B cell (primary cell): ENCODE measurements at regions not wholly inside any gene's neighbourhood (a gene's known extent, or its start where the extent isn't known, plus 50 kb on each side); places are given as distances from the start of the nearest gene placed in this dataset.

Experiments
- ATAC-seq: fragments of 200-7000 bp; cut with Tn5 transposase; one replicate; pipeline ENCODE4 v1.10.0; 2021; ENCODE audit warnings: low read depth, mild to moderate bottlenecking, moderate number of reproducible peaks, moderate library complexity
- CTCF ChIA-PET: fragments of 350-600 bp; sonication (Branson Sonifier 250); formaldehyde crosslinking; loops from one replicate; lab custom pipeline; 2021; ENCODE audit warnings: antibody characterized with exemption, inconsistent platforms; lab: Charles Lee
- POLR2A ChIA-PET: fragments of 350-600 bp; sonication (Branson Sonifier 250); formaldehyde crosslinking; loops from one replicate; lab custom pipeline; 2021; ENCODE audit warnings: antibody characterized with exemption; lab: Charles Lee
- DNase-seq: peaks from one replicate; pipeline ENCODE4 v3.0.0; 2013
- H2AFZ ChIP-seq: 2 replicates; pipeline ENCODE4 v1.6.1; 2012; ENCODE audit warnings: mild to moderate bottlenecking, low read depth, low read length; ENCODE audit not compliant: insufficient read depth, poor library complexity, severe bottlenecking
- H3K27ac ChIP-seq, 2 donors: 1 replicate in 1 of 2; 2 replicates in 1 of 2; pipeline ENCODE4 v1.5.1; 2012 to 2013; ENCODE audit warnings: low read length in 2 of 2, mild to moderate bottlenecking in 2 of 2, moderate library complexity in 1 of 2
- H3K27me3 ChIP-seq, 4 experiments: fragments of 200-600 bp in 1 of 4; sonication (generic) in 1 of 4; replicated peaks in 1 of 4; 1 replicate in 2 of 4; 2 replicates in 2 of 4; pipeline versions ENCODE4 v1.6.1 to v1.7.0; 2013 to 2016; ENCODE audit warnings: low read length in 3 of 4, mild to moderate bottlenecking in 2 of 4, mixed read lengths in 1 of 4, moderate library complexity in 1 of 4; ENCODE audit not compliant: insufficient read depth in 4 of 4, control insufficient read depth in 3 of 4; ENCODE audit errors: control extremely low read depth in 1 of 4
- H3K36me3 ChIP-seq, 2 experiments: replicated peaks in 1 of 2; 1 replicate in 1 of 2; 2 replicates in 1 of 2; pipeline versions ENCODE4 v1.6.1 to v1.7.1; 2013; ENCODE audit warnings: low read length in 1 of 2; ENCODE audit not compliant: insufficient read depth in 2 of 2, control insufficient read depth in 1 of 2; ENCODE audit errors: control extremely low read depth in 1 of 2, extremely low read depth in 1 of 2
- H3K4me1 ChIP-seq, 2 donors: fragments of 200-600 bp in 1 of 2; sonication (generic) in 1 of 2; 1 replicate in 1 of 2; 2 replicates in 1 of 2; pipeline versions ENCODE4 v1.5.1 to v1.6.1; 2013 to 2017; ENCODE audit warnings: low read length in 2 of 2; ENCODE audit not compliant: control insufficient read depth in 2 of 2, insufficient read depth in 2 of 2
- H3K4me2 ChIP-seq: replicated peaks from 2 replicates; pipeline ENCODE3; 2012; ENCODE audit warnings: mild to moderate bottlenecking, low read depth, low read length; ENCODE audit not compliant: poor library complexity, severe bottlenecking
- H3K4me3 ChIP-seq, 5 experiments: fragments of 200-600 bp in 1 of 5; sonication (generic) in 1 of 5; 1 replicate in 3 of 5; 2 replicates in 2 of 5; pipeline versions ENCODE4 v1.5.1 to v1.7.0; 2011 to 2016; ENCODE audit warnings: low read length in 4 of 5, mild to moderate bottlenecking in 4 of 5, low read depth in 2 of 5, control low read depth in 1 of 5, moderate library complexity in 1 of 5; ENCODE audit not compliant: insufficient read depth in 1 of 5; ENCODE audit errors: control extremely low read depth in 1 of 5, extremely low read depth in 1 of 5
- H3K79me2 ChIP-seq: fragments of 200-600 bp; sonication (generic); one replicate; pipeline ENCODE4 v1.6.0; 2016; ENCODE audit warnings: low read length; ENCODE audit not compliant: control insufficient read depth, insufficient read depth
- H3K9ac ChIP-seq: fragments of 200-600 bp; sonication (generic); 2 replicates; pipeline ENCODE4 v1.6.1; 2017; ENCODE audit warnings: mild to moderate bottlenecking, low read length, moderate library complexity
- H3K9me3 ChIP-seq, 3 donors: one replicate each; pipeline versions ENCODE4 v1.6.1 to v1.7.1; 2013; ENCODE audit warnings: low read length in 2 of 3; ENCODE audit not compliant: control insufficient read depth in 2 of 3, insufficient read depth in 1 of 3; ENCODE audit errors: control extremely low read depth in 1 of 3
- H4K20me1 ChIP-seq: 2 replicates; pipeline ENCODE4 v1.6.0; 2012; ENCODE audit warnings: mild to moderate bottlenecking, low read length; ENCODE audit not compliant: insufficient read depth, control insufficient read depth, poor library complexity, severe bottlenecking
- H3K27ac Mint-ChIP-seq: one replicate; pipeline ENCODE4 v1.8.0; 2021; ENCODE audit warnings: mixed read lengths
- H3K27me3 Mint-ChIP-seq: one replicate; pipeline ENCODE4 v1.8.0; 2021; ENCODE audit warnings: mixed read lengths
- H3K4me1 Mint-ChIP-seq: one replicate; pipeline ENCODE4 v1.8.0; 2021; ENCODE audit warnings: mixed read lengths
- H3K4me3 Mint-ChIP-seq: one replicate; pipeline ENCODE4 v1.8.0; 2021; ENCODE audit warnings: mixed read lengths
- H3K9me3 Mint-ChIP-seq: one replicate; pipeline ENCODE4 v1.8.0; 2022; ENCODE audit warnings: mixed read lengths; ENCODE audit not compliant: insufficient read depth
- CTCF ChIP-seq: fragments of 200-600 bp; IDR thresholded peaks from one replicate; pipeline ENCODE4 v1.8.0; 2022; ENCODE audit warnings: antibody characterized with exemption, mild to moderate bottlenecking
- EZH2 ChIP-seq: IDR thresholded peaks from 2 replicates; pipeline ENCODE4 v1.6.1; 2012; ENCODE audit warnings: borderline replicate concordance, low read depth, mild to moderate bottlenecking, moderate library complexity, low read length; ENCODE audit not compliant: insufficient read depth, poor library complexity, severe bottlenecking
- WGBS: methylation state at CpG from one replicate; pipeline ENCODE4 v1.1.5; 2013; ENCODE audit warnings: missing lambda C conversion rate; ENCODE audit not compliant: insufficient coverage; 5-methylcytosine and 5-hydroxymethylcytosine counted together
- intact Hi-C: fragments of 100-400 bp; cut with micrococcal nuclease; formaldehyde crosslinking; loops from one replicate; pipeline ENCODE4 v1.10.0; 2022

- Mint-ChIP-seq H3K4me1 (no peaks in the 10 kb centered on the region), H3K27ac (no peak overlapping the region), H3K27me3 (no peaks in the 10 kb centered on the region), H3K9me3 (no peaks in the 10 kb centered on the region), H3K4me3 (no peak overlapping the region)
- Histone ChIP-seq H3K79me2 (no peaks in the 10 kb centered on the region), H3K36me3 (no peaks in the 10 kb centered on the region), H3K9me3 (no peaks in the 10 kb centered on the region), H3K27ac (no peak overlapping the region), H3K27me3 (no peaks in the 10 kb centered on the region), H3K4me2 (no peak overlapping the region), H4K20me1 (no peaks in the 10 kb centered on the region), H2AFZ (no peak overlapping the region), H3K4me1 (no peaks in the 10 kb centered on the region), H3K9ac (no peak overlapping the region), H3K4me3 (no peak overlapping the region)
- intact Hi-C loops: no loop called here
- DNase-seq: no peak
- TF ChIP-seq EZH2 (no peak), CTCF (no peak)
- ATAC-seq: no peak
- POLR2A ChIA-PET: no interaction called here
- CTCF ChIA-PET: no interaction called here
- no CpG with 5 or more reads among the region's 1 CpG for WGBS
Measured at GRCh38 chr5:152269533-152269932, 135.5 kb downstream of the NMUR2 start.

GRCh38 chr5:152264645-152265254, 140.3 kb downstream of the NMUR2 start:
- H2AFZ ChIP-seq: no peak overlapping the region
- H3K4me3 Mint-ChIP-seq: no peak overlapping the region
- ChIA-PET CTCF (no interaction called here), POLR2A (no interaction called here)
- H3K4me1 Mint-ChIP-seq: no peaks in the 10 kb centered on the region
- H3K4me3 ChIP-seq: no peak overlapping the region
- H3K27me3 ChIP-seq: no peaks in the 10 kb centered on the region
- no peak overlapping the region for H3K9ac ChIP-seq
- H3K27ac Mint-ChIP-seq: no peak overlapping the region
- H3K27ac ChIP-seq: no peak overlapping the region
- H3K4me2 ChIP-seq: no peak overlapping the region
- no peaks in the 10 kb centered on the region for H3K9me3 Mint-ChIP-seq
- intact Hi-C loops: no loop called here
- DNase-seq (no peak), ATAC-seq (no peak)
- no peaks in the 10 kb centered on the region for H3K4me1 ChIP-seq
- no peaks in the 10 kb centered on the region for H3K79me2 ChIP-seq
- TF ChIP-seq CTCF: no peak
- TF ChIP-seq EZH2: no peak
- peaks cover 4% of the 10 kb centered on the region for H3K27me3 Mint-ChIP-seq
- no peaks in the 10 kb centered on the region for H3K36me3 ChIP-seq
- WGBS: 63% methylated on average over 2 of the region's 5 CpGs
- H3K9me3 ChIP-seq: no peaks in the 10 kb centered on the region
- no peaks in the 10 kb centered on the region for H4K20me1 ChIP-seq
